HG02763 (cell line): ENCODE measurements at regions not wholly inside any gene's neighbourhood (a gene's known extent, or its start where the extent isn't known, plus 50 kb on each side); places are given as distances from the start of the nearest gene placed in this dataset.

Source experiments
- ATAC-seq: cut with Tn5 transposase; IDR thresholded peaks from one replicate; pipeline ENCODE4 v1.9.1; 2021; ENCODE audit warnings: mild to moderate bottlenecking, moderate library complexity; ENCODE audit not compliant: unreplicated experiment

GRCh38 chr4:60117726-60118323 lies 1082.3 kb upstream of the ADGRL3 start:
- ATAC-seq: no peak

DNA sequence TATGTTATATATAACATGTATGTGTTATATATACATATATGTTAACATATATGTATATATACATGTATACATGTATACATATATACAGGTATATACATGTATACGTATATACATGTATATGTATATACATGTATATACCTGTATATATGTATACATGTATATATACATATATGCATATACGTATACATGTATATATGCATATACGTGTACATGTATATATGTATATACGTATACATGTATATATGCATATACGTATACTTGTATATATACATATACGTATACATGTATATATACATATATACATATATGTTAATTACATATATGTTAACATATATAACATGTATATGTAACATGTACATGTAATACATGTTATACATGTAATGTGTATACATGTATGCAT lies 1077.3 kb upstream of the ADGRL3 start:
- ATAC-seq: no peak

- ATAC-seq: no peak
These were observed 1071.2 kb upstream of the ADGRL3 start for GRCh38 chr4:60128888-60129287.

- no peak for ATAC-seq
These were observed 1070.4 kb upstream of the ADGRL3 start for GRCh38 chr4:60129740-60130139.

DNA sequence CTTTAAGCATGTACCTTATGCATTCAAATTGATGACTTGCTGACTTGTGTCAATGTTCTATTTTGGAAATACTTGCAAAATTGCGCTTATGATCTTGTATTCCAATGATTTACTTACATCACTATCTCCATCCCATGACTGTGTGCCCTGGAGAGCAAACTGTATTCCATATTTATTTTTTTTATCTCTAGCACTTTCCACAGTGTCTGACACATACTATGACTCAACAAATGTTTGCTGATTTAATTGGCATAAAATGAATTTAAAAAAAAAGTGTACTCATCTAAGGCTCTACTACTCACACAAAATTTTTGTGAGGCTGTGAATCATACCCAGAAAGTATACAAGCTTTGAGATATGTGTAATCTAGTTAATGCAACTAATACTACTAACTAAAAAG lies 1066.8 kb upstream of the ADGRL3 start:
- no peak for ATAC-seq

- ATAC-seq: no peak
These were observed 1066.0 kb upstream of the ADGRL3 start for GRCh38 chr4:60134099-60134498.

GRCh38 chr4:60155088-60155487 lies 1045.0 kb upstream of the ADGRL3 start:
- no peak for ATAC-seq

GRCh38 chr4:60173103-60173502 lies 1027.0 kb upstream of the ADGRL3 start:
- no peak for ATAC-seq

DNA sequence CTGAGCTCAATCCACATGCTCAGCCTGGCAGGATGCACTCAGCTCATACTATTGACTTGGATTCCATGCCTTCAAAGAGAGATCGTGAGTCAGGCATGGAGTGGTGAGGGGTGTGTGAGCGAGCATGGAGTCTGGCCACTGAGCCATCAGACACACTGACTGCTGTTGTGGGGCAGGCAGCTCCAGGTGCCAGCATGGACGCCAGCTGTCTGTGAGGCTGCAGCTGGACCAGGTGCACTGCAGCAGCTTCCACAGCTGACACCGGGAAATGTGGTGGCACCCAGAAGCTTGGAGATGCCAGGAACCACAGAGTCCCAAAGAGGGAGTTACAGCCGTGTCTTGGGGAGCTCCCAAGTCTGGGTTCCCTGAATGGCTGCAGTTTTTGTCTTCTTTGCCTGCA lies 1026.4 kb upstream of the ADGRL3 start:
- ATAC-seq: no peak

- no peak for ATAC-seq
These were observed 1024.9 kb upstream of the ADGRL3 start for GRCh38 chr4:60175241-60175640.

- ATAC-seq: no peak
These were observed 1012.7 kb upstream of the ADGRL3 start for GRCh38 chr4:60187428-60187827.

GRCh38 chr4:60189286-60189685 lies 1010.8 kb upstream of the ADGRL3 start:
- ATAC-seq: no peak

GRCh38 chr4:60194214-60194613 lies 1005.9 kb upstream of the ADGRL3 start:
- ATAC-seq: no peak

DNA sequence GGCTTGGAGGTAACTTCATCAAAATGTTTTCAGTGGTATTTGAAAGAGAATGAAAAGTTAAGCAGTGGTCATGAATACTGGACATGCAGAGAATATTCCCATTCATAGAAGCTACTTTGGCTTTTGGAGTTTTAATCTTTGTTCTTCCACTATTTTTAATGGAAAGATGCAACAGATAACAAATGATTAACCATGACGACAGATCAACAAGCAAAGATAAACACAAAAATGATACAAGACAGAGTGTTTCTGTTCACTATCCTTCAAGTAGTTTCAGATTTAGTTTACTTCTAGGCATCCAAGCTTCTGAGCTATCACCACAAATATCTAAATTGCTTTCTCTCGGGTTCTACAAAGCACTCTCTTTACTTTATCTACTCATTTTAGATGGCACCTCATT lies 1004.9 kb upstream of the ADGRL3 start:
- no peak for ATAC-seq

DNA sequence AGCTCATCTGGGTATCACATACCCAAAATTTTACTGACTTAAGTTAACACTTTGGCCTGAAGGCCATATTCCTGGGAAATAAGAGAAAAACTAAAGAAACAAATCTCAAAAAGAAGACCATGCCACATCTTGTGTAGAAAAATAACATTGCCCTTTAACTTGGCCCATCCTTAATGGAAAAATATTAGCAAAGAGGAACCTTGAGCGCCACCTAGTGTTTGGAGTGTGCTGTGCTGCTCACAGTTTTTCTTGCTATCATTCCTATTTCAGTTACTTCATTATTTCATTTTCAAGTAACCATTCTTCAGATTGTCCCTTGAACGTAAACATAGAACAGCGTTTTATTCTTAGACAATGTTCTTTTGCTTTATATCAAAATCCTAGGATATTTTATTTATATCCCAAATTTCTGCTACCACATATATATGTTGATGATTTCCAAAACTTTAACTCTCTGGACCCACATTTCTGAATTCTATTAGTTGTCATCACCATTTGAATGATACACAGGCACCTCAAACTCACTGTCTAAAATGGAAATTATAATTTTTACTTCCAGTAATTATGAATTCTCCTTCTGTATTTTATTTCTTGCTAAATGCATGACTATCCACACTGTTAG lies 999.0 kb upstream of the ADGRL3 start:
- ATAC-seq: peak; percentile 73

- no peak for ATAC-seq
These were observed 990.5 kb upstream of the ADGRL3 start for GRCh38 chr4:60209588-60209987.

DNA sequence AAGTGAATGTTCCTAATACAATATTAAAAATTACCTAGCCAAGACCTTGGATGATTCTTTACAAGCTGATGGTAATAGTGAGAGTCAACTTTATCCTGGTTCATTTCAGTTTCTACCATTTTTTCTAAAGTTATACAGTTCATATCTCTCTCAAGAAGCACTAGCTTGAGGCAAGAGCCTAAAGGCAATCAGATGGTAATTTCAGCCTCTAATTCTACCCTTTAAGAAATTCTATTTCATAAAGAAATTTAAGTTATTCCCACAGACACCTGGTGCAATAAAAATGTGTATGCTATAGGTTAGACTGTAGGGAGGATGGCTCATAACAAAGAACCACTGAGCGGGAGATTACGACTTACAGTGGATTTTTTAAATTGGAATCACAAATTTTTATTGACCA lies 984.2 kb upstream of the ADGRL3 start:
- ATAC-seq: no peak

DNA sequence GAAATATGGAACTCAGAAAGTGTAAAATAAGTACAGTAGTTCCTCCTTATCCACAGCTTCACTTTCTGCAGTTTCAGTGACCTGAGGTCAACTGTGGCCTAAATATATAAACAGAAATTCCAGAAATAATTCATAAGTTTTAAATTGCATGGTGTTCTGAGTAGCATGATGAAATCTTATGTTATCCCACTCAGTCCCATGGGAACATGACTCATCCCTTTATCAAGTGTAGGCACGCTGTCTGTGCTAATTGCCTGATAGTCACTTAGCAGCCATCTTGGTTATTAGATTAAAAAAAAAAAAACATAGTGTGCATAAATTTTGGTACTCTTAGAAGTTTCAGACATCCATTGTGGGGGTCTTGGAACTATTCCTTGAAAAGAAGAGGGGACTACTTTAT lies 983.4 kb upstream of the ADGRL3 start:
- ATAC-seq: no peak

DNA sequence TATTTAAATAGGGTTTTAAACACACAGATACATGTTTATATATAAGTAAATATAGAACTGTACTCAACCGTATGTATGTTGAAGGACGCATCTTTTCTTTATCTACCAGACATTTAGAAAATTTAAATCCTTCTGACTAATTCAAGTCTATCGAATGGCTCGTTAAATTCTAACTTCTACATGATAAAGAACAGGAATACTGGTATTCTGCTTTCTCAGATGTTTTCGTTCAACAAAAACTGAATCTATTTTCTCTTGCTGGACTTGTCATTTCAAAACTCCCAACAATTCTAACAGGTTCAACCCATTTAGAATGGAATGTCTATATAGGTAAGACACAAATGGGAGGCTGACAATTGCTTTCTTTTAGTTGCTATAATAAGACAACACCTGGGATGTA lies 978.3 kb upstream of the ADGRL3 start:
- ATAC-seq: no peak

GRCh38 chr4:60223208-60223923 lies 976.8 kb upstream of the ADGRL3 start:
- ATAC-seq: no peak

DNA sequence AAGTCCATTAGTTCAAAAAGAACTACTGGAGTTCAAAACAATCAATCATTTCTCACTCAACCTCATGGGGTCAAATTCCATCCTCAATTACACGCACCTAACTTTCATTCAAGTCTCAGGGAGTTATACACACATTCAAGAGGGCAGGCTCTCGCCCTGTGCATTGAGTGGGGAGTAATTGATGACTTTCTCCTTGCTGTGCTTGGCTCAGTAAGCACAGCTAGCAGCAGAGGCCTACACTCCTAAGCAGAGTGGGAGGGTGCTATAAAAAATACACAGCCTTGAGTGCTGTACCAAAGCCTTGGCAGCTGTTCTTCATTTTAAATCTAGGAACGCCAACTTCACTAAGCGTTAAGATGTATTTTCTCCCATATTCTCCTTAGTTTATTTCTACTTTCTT lies 958.3 kb upstream of the ADGRL3 start:
- no peak for ATAC-seq

DNA sequence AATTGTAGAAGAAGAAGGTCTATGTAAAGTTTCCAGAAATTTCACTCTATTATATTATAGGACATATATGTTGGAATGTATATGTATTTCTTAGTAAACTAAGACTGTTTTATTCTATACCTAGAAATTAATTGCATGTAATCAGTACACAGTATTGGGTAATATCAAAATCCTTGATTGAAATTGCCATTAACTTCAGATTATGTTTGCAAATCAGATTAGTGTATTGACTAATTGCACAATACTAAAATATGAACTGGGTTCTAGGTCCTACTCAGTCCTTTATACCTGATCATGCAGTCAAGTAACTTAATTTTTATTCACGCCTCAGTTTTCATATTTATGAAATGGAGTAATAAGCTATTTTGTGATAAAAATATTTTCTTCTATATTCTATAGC lies 950.3 kb upstream of the ADGRL3 start:
- ATAC-seq: no peak
